ENCODE measurements at regions not wholly inside any gene's neighbourhood (a gene's known extent, or its start where the extent isn't known, plus 50 kb on each side); places are given as distances from the start of the nearest gene placed in this dataset.

- H3K4me3 ChIP-seq = no peak overlapping the region
- H3K4me2 ChIP-seq = no peak overlapping the region
- no peaks in the 10 kb centered on the region for H3F3A ChIP-seq (ENCODE audit: low read depth)
- H3K36me3 ChIP-seq = no peaks in the 10 kb centered on the region
- no peak overlapping the region for H3K27ac ChIP-seq
- Mint-ChIP-seq H3K36me3 (no peaks in the 10 kb centered on the region), H3K9me3 (peaks cover 11% of the 10 kb centered on the region), H3K4me1 (peaks cover 6% of the 10 kb centered on the region), H3K27me3 (ENCODE audit: insufficient read depth, low read depth) (no peaks in the 10 kb centered on the region), H3K4me3 (no peak overlapping the region), H3K27ac (no peak overlapping the region)
- no peaks in the 10 kb centered on the region for H3K27me3 ChIP-seq
- no peaks in the 10 kb centered on the region for H3K79me2 ChIP-seq (ENCODE audit: low read depth)
- DNase-seq (ENCODE audit: low spot score) = no peak
- H2AFZ ChIP-seq (replicated peaks) = no peak overlapping the region
- no peak overlapping the region for H3K9ac ChIP-seq
- H4K20me1 ChIP-seq (ENCODE audit: low read depth) = no peaks in the 10 kb centered on the region
- TF ChIP-seq CTCF (IDR thresholded peaks at IDR 0.05) (no peak), EZH2 (IDR thresholded peaks at IDR 0.05) (no peak), EZH2phosphoT487 (IDR thresholded peaks at IDR 0.05) (no peak)
- H3K9me3 ChIP-seq (ENCODE audit: low read depth) = no peaks in the 10 kb centered on the region
- H3K4me1 ChIP-seq = no peaks in the 10 kb centered on the region
Measured at GRCh38 chr14:62369919-62370560, 607.8 kb downstream of the SNAPC1 start.

GRCh38 chr14:62373944-62374343 is 611.7 kb downstream of the SNAPC1 start:
- Histone ChIP-seq H3F3A (ENCODE audit: low read depth) (no peaks in the 10 kb centered on the region), H3K27ac (no peak overlapping the region), H4K20me1 (ENCODE audit: low read depth) (no peaks in the 10 kb centered on the region), H3K4me2 (no peak overlapping the region), H2AFZ (replicated peaks) (no peak overlapping the region), H3K79me2 (ENCODE audit: low read depth) (no peaks in the 10 kb centered on the region), H3K4me1 (no peaks in the 10 kb centered on the region), H3K36me3 (no peaks in the 10 kb centered on the region), H3K4me3 (no peak overlapping the region), H3K9ac (no peak overlapping the region), H3K9me3 (ENCODE audit: low read depth) (no peaks in the 10 kb centered on the region), H3K27me3 (no peaks in the 10 kb centered on the region)
- H3K27me3 Mint-ChIP-seq (ENCODE audit: insufficient read depth, low read depth) = no peaks in the 10 kb centered on the region
- TF ChIP-seq EZH2phosphoT487 (IDR thresholded peaks at IDR 0.05) = no peak
- TF ChIP-seq EZH2 (IDR thresholded peaks at IDR 0.05) = no peak
- TF ChIP-seq CTCF (IDR thresholded peaks at IDR 0.05) = no peak
- H3K36me3 Mint-ChIP-seq = no peaks in the 10 kb centered on the region
- H3K9me3 Mint-ChIP-seq = peaks cover 3% of the 10 kb centered on the region
- DNase-seq (ENCODE audit: low spot score) = no peak
- H3K4me3 Mint-ChIP-seq = no peak overlapping the region
- no peak overlapping the region for H3K27ac Mint-ChIP-seq
- peaks cover 4% of the 10 kb centered on the region for H3K4me1 Mint-ChIP-seq

- no peak overlapping the region for H3K9ac ChIP-seq
- no peaks in the 10 kb centered on the region for H3F3A ChIP-seq (ENCODE audit: low read depth)
- no peaks in the 10 kb centered on the region for H3K79me2 ChIP-seq (ENCODE audit: low read depth)
- Mint-ChIP-seq H3K4me3 (no peak overlapping the region), H3K4me1 (no peaks in the 10 kb centered on the region), H3K36me3 (no peaks in the 10 kb centered on the region), H3K27ac (no peak overlapping the region), H3K27me3 (ENCODE audit: insufficient read depth, low read depth) (no peaks in the 10 kb centered on the region), H3K9me3 (peaks cover 3% of the 10 kb centered on the region)
- no peak for DNase-seq (ENCODE audit: low spot score)
- no peaks in the 10 kb centered on the region for H4K20me1 ChIP-seq (ENCODE audit: low read depth)
- no peaks in the 10 kb centered on the region for H3K27me3 ChIP-seq
- TF ChIP-seq EZH2phosphoT487 (IDR thresholded peaks at IDR 0.05) (no peak), CTCF (IDR thresholded peaks at IDR 0.05) (no peak), EZH2 (IDR thresholded peaks at IDR 0.05) (no peak)
- no peak overlapping the region for H3K4me3 ChIP-seq
- no peaks in the 10 kb centered on the region for H3K9me3 ChIP-seq (ENCODE audit: low read depth)
- H2AFZ ChIP-seq (replicated peaks) = no peak overlapping the region
- no peak overlapping the region for H3K27ac ChIP-seq
- no peaks in the 10 kb centered on the region for H3K36me3 ChIP-seq
- no peak overlapping the region for H3K4me2 ChIP-seq
- no peaks in the 10 kb centered on the region for H3K4me1 ChIP-seq
Measured at GRCh38 chr14:62378057-62378456, 615.8 kb downstream of the SNAPC1 start.

Data from neural progenitor cell (in vitro differentiated cells).